Spleen (tissue), 7 donors: ENCODE measurements at regions not wholly inside any gene's neighbourhood (a gene's known extent, or its start where the extent isn't known, plus 50 kb on each side); places are given as distances from the start of the nearest gene placed in this dataset.

ENCODE experiments used
- POLR2A ChIP-seq, 3 donors: fragments of 450-650 bp; IDR thresholded peaks; one replicate each; pipeline ENCODE4 v1.5.1; 2017; ENCODE audit warnings: antibody characterized with exemption in 3 of 3, mild to moderate bottlenecking in 1 of 3
- POLR2AphosphoS5 ChIP-seq, 3 donors: sonication (generic); formaldehyde crosslinking; IDR thresholded peaks; one replicate each; pipeline ENCODE4 v1.5.1; 2017; ENCODE audit warnings: antibody characterized with exemption in 3 of 3
- TF ChIP-seq, protein P1 (sequence below), 11 experiments: fragments of 200-600 bp in 7 of 11; fragments of 450-650 bp in 4 of 11; sonication (generic) in 4 of 11; IDR thresholded peaks in 8 of 11; conservative IDR thresholded peaks in 3 of 11; 1 replicate in 7 of 11; 2 replicates in 4 of 11; pipeline versions ENCODE4 v1.4.0 to v1.8.0; 2016 to 2021; ENCODE audit warnings: antibody characterized with exemption in 11 of 11, inconsistent platforms in 4 of 11, mild to moderate bottlenecking in 1 of 11
- donor health status: DM: no; HTN: no; CAD: no; lungs with moderate emphysema.
- donor health status: DM: no; HTN: no; CAD: no.
- donor health status: DM: no; HTN: no; CAD: no.

DNA sequence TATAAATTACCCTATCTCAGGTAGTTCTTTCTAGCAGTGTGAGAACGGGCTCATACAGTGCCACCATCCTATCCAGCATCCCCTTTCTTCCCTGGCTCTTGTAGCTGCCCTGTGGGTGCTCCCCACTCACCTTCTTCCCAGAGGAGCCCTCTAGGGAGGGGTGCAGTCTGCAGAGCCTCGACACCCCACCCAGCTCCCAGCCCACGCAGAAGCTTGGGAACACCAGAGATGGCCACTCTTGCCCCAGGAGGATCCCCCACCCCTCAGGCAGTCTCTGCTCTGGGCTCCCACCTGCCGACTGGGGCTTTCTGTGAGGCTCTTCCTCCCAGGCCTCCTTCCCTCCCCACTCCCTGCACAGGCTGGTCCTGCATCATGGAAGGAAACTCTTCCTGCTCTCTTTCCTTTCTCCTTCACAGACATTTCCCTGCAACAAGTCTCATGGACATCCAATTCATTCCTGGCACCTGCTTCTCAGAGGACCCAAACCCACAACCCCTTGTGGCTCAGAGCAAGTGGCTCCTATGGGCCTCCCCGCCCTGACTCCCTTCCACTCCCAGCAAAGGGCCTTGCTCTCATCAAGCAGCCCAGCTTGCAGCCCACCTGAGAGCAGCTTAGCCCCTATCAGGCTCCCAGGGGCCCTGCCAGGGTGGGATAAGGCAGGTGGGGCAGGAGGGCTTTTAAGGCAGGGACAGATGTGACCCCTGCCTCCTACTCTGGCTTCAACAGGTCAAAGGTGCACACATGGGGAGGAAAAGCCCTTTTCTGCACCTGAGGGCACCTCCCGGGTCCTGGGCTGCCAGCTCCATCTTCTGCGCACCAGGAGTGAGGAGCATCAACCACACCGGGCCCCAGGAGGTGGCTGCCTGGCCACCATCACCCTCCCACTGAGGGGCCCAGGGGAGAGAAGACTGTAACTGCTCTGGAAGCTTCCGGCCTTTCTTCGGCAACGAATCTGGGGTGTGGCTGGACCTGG, 263.8 kb upstream of the TNRC6C start:
- TF ChIP-seq, protein P1, sequence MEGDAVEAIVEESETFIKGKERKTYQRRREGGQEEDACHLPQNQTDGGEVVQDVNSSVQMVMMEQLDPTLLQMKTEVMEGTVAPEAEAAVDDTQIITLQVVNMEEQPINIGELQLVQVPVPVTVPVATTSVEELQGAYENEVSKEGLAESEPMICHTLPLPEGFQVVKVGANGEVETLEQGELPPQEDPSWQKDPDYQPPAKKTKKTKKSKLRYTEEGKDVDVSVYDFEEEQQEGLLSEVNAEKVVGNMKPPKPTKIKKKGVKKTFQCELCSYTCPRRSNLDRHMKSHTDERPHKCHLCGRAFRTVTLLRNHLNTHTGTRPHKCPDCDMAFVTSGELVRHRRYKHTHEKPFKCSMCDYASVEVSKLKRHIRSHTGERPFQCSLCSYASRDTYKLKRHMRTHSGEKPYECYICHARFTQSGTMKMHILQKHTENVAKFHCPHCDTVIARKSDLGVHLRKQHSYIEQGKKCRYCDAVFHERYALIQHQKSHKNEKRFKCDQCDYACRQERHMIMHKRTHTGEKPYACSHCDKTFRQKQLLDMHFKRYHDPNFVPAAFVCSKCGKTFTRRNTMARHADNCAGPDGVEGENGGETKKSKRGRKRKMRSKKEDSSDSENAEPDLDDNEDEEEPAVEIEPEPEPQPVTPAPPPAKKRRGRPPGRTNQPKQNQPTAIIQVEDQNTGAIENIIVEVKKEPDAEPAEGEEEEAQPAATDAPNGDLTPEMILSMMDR (IDR thresholded peaks at IDR 0.05 in 8 of 11, conservative IDR thresholded peaks at IDR 0.05 in 3 of 11), result no peak
- TF ChIP-seq POLR2A (IDR thresholded peaks at IDR 0.05), result no peak
- TF ChIP-seq POLR2AphosphoS5 (IDR thresholded peaks at IDR 0.05), result no peak
